HG02588 (cell line): ENCODE measurements at regions not wholly inside any gene's neighbourhood (a gene's known extent, or its start where the extent isn't known, plus 50 kb on each side); places are given as distances from the start of the nearest gene placed in this dataset.
"Not testable (repeated sequence)": the region's sequence is repeated elsewhere in the genome, so short reads cannot be mapped to it uniquely, and the experiment has no call there.

Experiments
- ATAC-seq: cut with Tn5 transposase; IDR thresholded peaks from one replicate; pipeline ENCODE4 v1.9.1; 2021; ENCODE audit warnings: mild to moderate bottlenecking, moderate library complexity; ENCODE audit not compliant: unreplicated experiment

DNA sequence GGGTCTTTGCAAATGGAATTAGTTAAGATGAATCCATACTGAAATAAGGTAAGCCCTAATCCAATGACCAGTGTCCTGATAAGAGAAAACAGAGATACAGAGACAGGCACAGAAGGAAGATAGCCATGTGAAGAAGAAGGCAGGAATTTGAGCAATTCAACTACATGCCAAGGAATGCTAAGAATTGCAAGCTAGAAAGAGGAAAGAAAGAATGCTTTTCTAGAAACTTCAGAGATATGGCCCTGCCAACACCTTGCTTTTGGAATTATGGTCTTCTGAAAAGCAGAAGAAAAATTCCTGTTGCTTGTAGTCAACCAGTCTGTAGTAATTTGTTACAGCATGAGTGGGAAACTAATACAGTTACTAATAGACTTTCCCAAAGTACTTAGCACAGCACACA is 111.3 kb downstream of the SLC17A6 start:
- ATAC-seq = no peak

DNA sequence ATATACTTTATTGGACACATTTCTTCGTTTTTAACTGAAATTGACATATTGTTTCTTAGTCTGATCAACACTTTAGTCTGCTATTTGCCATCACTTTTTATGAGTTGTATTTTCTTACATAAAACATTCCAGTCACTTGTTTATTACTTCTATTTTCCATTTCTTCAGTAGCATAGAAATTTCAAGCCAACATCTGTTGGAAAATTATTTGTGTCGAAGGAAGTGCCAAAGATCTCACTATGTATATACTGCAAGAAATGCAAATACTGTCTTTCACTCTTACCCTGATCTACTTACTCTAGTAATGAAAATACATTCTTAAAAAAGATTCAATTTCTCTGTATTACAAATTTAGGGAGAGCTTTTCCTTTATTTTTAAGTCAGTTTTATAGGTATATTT is 105.9 kb downstream of the SLC17A6 start:
- ATAC-seq = no peak

DNA sequence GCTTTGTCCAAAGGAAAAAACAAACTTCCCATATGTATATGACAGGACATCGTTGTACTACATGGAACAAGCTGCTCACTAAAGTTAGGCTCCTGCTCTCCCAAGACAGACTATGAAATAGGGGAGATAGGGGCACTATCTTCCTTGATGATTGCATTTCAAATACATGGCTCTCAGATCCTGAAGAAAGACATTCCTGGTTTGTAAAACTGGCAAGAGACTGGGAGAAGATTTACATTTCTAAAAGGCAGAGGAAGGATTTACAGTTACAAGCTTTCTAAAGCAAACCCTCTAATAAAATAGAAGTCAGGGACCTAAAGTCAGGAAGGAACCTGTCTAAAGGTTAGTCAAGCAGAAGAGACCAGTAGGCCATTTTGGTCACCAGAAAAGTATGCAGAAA is 103.7 kb downstream of the SLC17A6 start:
- no peak for ATAC-seq

DNA sequence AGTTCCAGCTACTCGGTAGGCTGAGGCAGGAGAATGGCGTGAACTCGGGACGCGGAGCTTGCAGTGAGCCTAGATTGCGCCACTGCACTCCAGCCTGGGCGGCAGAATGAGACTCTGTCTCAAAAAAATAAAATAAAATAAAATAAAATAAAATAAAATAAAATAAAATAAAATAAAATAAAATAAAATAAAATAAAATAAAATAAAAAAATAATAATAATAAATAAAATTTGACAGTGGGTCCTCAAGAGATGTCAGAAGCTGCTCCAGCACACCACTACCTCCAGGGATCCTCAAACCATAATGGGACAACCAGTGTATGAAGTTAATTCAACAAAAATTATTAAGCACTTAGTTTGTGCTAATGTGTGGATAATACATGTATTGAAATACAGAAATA is 97.4 kb downstream of the SLC17A6 start:
- ATAC-seq = not testable (repeated sequence)

DNA sequence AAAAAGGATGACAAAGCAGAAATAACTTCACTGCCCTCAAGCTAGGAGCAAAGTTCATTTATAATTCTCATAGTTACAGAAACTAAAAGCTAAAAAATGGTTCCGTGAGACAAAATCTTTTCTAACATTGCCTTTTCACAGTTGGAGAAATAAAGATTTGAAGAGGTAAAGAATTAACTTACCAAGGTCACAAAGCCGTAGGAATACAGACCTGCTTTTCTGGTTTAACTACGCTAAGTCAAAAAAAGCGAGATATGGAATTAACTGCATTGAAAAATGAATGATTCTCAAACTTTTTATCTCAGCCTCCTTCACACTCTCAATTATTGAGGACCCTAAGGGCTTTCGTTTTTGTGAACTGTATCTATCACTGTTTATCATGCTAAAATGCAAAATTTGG is 95.3 kb downstream of the SLC17A6 start:
- no peak for ATAC-seq

DNA sequence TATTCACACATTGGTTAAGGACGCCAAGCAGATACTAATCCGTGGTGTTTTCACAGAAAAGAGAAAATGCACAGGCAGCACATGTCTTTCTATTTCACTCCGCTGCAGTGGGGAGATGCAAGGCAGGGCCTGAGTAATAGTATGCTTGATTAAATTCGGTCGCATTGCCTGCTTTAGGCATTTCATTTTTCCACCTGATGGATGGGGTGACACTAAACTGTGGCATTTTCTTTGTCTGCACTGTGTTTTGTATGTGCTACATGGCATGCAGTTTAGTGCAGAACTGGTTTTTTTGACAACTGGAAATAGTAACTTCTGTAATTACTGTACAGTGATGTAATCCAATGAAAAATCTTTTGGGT is 94.9 kb downstream of the SLC17A6 start:
- ATAC-seq = no peak

DNA sequence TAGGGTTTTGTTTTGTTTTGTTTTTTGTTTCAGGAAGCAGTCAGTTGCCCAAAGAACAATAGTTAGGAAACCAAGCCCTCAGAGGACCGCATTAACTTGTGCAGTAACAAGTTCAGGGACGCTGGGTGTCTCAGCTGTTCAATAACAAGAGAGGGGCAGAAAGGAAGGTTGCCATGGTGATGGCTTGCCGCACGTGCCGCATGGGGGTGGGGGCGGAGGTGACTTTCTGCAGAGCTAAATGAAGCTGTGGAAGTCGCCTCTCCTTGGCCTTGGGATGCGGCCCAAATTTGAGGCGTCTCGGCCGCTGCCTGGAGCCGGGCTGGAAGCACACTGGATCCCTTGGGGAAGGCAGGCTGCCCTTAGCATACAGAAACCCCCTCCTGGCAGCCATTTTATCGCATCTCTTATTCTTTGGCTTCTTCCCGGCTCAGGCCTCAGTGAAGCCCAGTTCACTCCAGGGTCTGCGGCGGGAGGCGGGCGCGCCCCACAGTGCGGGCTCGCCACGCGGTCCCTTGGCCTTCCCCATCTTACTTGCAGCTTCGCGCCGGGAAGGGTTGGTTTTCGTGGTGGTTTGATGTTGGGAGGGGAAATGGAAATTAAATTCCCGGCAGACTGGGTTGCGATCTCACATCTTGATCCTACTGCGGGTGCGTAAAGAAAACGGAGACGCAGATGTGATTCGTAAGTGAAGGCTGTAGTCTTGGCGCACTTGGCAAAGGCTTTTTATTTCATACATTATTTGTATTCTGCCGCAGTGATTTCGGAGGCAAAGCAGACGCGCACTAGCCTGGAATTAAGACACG is 94.3 kb downstream of the SLC17A6 start:
- ATAC-seq = no peak

DNA sequence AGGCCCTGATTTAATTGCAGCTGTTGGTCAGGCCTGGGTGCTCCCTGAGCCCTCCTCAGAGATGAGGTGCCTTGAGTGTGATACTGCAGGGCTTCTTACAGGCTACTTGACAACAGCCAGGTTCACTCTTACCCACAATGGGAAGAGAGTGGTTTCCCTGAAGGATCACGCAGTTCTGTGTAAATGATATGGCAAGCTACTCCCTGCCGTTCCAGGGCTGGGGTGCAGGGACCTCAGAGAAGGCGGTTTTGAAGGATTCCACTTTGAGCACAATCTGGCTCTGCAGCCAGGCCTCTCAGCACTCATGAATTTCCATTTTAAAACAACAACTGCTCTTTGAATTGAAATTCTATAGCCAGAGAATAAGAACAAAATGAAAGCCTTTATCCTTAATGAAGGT is 92.9 kb downstream of the SLC17A6 start:
- ATAC-seq = no peak

DNA sequence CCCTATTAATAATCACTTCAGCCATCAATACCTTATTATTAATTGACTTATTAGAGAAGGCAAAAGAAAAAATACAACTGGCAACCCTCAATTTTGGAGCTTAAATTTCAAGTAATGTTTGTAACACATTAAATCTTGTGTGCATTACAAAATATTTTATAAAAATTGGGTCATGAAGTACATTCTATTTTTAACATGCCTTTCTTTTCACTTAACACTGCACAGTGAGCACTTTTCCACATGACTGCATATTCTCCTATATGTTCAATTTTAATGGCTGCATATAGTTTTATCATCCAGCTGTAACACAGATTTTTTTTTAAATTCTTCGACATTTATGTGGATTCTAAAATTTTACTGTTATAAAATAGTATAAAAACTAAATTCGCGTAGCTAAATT is 92.5 kb downstream of the SLC17A6 start:
- ATAC-seq = no peak

DNA sequence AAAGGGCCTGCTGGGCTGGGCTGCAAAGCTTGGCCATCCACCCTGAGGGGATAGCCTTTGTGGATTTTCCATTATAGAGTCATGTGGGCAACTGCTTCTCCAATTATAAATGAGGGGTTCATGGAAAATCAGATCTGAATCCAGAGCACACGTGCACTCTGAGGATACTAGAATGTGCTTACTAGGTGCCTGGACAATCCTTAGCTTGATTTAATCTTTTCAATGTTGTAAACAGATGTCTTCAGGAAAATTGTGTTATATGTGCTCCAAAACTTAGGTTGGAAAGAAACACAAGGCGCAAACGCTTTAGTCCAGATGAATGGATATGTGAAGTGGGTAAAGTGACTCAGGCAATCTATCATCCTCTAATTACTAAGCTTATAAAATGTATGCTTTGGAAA is 92.0 kb downstream of the SLC17A6 start:
- no peak for ATAC-seq
